ENCODE measurements at regions not wholly inside any gene's neighbourhood (a gene's known extent, or its start where the extent isn't known, plus 50 kb on each side); places are given as distances from the start of the nearest gene placed in this dataset.
A peak's percentile ranks its signal among the peaks of the same experiment; 100 is the strongest.
"Not testable (repeated sequence)": the region's sequence is repeated elsewhere in the genome, so short reads cannot be mapped to it uniquely, and the experiment has no call there.

- TF ChIP-seq CTCF (IDR thresholded peaks at IDR 0.05; ENCODE audit: control insufficient read depth, insufficient read depth, low read depth, low read length, missing control alignments) = no peak
- no peak overlapping the region for H3K4me3 ChIP-seq (ENCODE audit: control insufficient read depth, low read depth, low read length)
- peak; percentile 90 for DNase-seq (ENCODE audit: low read depth)
Observed at GRCh38 chr4:72767618-72768302, 198.7 kb upstream of the ADAMTS3 start.

GRCh38 chr4:72765788-72766187, 196.8 kb upstream of the ADAMTS3 start:
- not testable (repeated sequence) for H3K4me3 ChIP-seq (ENCODE audit: control insufficient read depth, low read depth, low read length); DNase-seq (ENCODE audit: low read depth)

DNA sequence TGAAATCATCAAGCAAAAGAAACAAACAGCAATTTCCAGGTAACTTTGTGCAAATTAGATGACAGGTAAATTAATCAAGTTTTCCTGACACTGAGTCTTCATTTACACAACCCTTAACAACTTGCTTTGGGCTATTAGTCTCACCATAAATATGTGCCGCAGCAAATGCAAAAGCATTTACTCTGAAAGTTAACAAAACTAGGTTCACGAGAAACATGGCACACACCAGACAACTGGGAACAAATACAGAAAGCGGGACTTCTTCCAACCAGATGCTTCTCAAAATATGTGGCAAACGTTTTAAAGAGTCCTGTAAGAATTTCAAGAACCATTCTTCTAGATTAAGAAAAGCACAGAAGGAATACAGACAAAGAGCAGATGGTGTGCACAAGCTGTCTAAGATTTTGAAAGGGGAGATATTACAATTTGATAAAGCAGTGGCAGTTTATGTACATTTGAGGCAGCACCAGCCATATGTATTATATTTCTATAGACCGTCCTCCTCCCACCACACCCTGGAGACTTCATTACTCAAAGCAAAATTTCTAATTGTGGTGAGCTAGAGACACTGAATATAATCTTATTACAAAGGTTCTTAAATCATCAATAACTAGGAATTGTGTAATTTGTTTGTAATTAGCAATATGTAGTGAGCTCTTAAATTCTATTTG, 192.5 kb upstream of the ADAMTS3 start:
- TF ChIP-seq CTCF (IDR thresholded peaks at IDR 0.05; ENCODE audit: control insufficient read depth, insufficient read depth, low read depth, low read length, missing control alignments) = no peak
- H3K4me3 ChIP-seq (ENCODE audit: control insufficient read depth, low read depth, low read length) = no peak overlapping the region
- DNase-seq (ENCODE audit: low read depth) = no peak

DNA sequence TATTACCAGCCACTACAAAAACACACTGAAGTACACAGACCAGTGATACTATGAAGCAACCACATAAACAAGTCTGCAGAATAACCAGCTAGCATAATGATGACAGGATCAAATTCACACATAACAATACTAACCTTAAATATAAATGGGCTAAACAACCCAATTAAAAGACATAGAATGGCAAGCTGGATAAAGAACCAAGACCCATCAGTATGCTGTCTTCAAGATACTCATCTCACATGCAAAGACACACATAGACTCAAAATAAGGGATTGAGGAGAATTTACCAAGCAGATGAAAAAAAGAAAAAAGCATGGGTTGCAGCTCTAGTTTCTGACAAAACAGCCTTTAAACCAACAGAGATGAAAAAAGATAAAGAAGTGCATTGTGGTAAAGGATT, 184.4 kb upstream of the ADAMTS3 start:
- H3K4me3 ChIP-seq (ENCODE audit: control insufficient read depth, low read depth, low read length); DNase-seq (ENCODE audit: low read depth): not testable (repeated sequence)

DNA sequence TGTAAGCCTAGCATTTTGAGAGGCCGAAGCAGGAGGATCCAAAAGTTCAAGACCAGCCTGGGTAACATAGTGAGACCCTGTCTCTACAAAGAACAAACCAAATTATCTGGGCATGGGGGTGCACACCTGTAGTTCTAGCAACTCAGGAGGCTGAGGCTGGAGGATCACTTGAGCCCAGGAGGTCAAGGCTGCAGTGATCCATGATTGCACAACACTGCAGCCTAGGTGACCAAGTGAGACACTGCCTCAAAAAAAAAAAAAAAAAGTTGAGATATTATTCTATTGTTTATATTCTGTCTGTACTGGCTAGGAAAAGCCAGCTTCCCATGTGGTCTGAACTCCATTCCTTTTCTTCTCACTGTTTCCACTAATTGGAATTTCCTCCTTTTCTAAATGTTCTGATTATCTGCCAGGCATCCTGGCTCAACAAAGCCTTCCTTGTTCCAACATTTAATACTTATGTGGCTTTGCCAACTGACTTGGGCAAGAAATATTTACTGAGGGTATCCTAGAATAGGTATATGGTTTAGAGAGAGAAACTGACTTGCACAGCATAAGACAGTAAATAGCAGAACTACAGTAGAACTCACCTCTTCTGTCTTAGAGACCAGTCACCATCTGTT, 175.2 kb upstream of the ADAMTS3 start:
- DNase-seq (ENCODE audit: low read depth) = no peak
- no peak overlapping the region for H3K4me3 ChIP-seq (ENCODE audit: control insufficient read depth, low read depth, low read length)
- no peak for TF ChIP-seq CTCF (IDR thresholded peaks at IDR 0.05; ENCODE audit: control insufficient read depth, insufficient read depth, low read depth, low read length, missing control alignments)

- no peak for TF ChIP-seq CTCF (IDR thresholded peaks at IDR 0.05; ENCODE audit: control insufficient read depth, insufficient read depth, low read depth, low read length, missing control alignments)
- DNase-seq (ENCODE audit: low read depth) = no peak
Observed at GRCh38 chr4:72743078-72743477, 174.1 kb upstream of the ADAMTS3 start.

DNA sequence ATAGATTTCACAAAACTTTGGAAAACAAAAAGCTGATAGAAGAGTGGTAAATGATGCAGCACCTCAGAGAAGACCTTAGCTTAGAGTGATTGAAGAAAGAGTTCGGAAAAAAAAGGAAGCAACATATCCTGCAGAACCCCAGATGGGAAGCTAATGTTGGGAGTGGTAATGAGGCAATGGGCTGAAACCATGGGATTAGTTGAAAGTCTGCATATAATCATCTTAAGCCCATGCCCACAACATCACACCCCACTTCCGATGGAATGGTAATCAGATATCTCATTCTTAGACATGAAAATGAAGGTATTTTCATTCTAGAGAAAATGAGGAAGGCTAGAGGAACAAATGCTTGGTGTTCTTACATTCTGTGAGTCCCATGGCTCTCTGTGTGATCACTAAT, 146.3 kb upstream of the ADAMTS3 start:
- TF ChIP-seq CTCF (IDR thresholded peaks at IDR 0.05; ENCODE audit: control insufficient read depth, insufficient read depth, low read depth, low read length, missing control alignments) = no peak
- DNase-seq (ENCODE audit: low read depth) = no peak

More at GRCh38 chr4:72743078-72743477, 174.1 kb upstream of the ADAMTS3 start:
- no peak overlapping the region for H3K4me3 ChIP-seq (ENCODE audit: control insufficient read depth, low read depth, low read length)

More for the DNA sequence above, 146.3 kb upstream of the ADAMTS3 start:
- no peak overlapping the region for H3K4me3 ChIP-seq (ENCODE audit: control insufficient read depth, low read depth, low read length)

Data from AG09309 (cell line).